Uterus (tissue), 3 donors: ENCODE measurements at regions not wholly inside any gene's neighbourhood (a gene's known extent, or its start where the extent isn't known, plus 50 kb on each side); places are given as distances from the start of the nearest gene placed in this dataset.

Source experiments
- DNase-seq, 2 donors: peaks; one replicate each; pipeline ENCODE4 v3.0.0-alpha.2; 2019 to 2020
- H3K27ac ChIP-seq, 2 donors: fragments of 200-600 bp; sonication (generic); 1 replicate in 1 of 2; 2 replicates in 1 of 2; pipeline ENCODE4 v1.5.1; 2016 to 2018
- H3K27me3 ChIP-seq, 2 donors: fragments of 200-600 bp; sonication (generic); one replicate each; pipeline ENCODE4 v1.5.1; 2018 to 2019; ENCODE audit warnings: control low read depth in 1 of 2
- H3K36me3 ChIP-seq, 2 donors: fragments of 200-600 bp; sonication (generic); one replicate each; pipeline ENCODE4 v1.5.1; 2019; ENCODE audit warnings: control low read depth in 1 of 2
- H3K4me1 ChIP-seq, 2 donors: fragments of 200-600 bp; sonication (generic); one replicate each; pipeline ENCODE4 v1.5.1; 2018 to 2019; ENCODE audit warnings: control low read depth in 1 of 2
- H3K4me3 ChIP-seq, 2 donors: fragments of 200-600 bp; sonication (generic); 1 replicate in 1 of 2; 2 replicates in 1 of 2; pipeline ENCODE4 v1.5.1; 2018 to 2019; ENCODE audit warnings: mild to moderate bottlenecking in 1 of 2
- H3K9me3 ChIP-seq, 2 donors: fragments of 200-600 bp; sonication (generic); one replicate each; pipeline ENCODE4 v1.5.1; 2019; ENCODE audit warnings: control low read depth in 1 of 2
- POLR2A ChIP-seq, 2 donors: fragments of 450-650 bp; IDR thresholded peaks; one replicate each; pipeline ENCODE4 v1.6.1; 2016; ENCODE audit warnings: antibody characterized with exemption in 2 of 2, mild to moderate bottlenecking in 1 of 2, moderate library complexity in 1 of 2
- intact Hi-C: fragments of 100-400 bp; cut with DNase I; formaldehyde crosslinking; loops from one replicate; pipeline ENCODE4 v1.15.1; 2023; ENCODE audit warnings: low total_unique reads
- TF ChIP-seq, protein P1 (sequence below), 4 experiments: fragments of 200-600 bp in 2 of 4; fragments of 450-650 bp in 2 of 4; sonication (generic) in 2 of 4; IDR thresholded peaks; one replicate each; pipeline ENCODE4 v1.5.1; 2016 to 2019; ENCODE audit warnings: antibody characterized with exemption in 4 of 4, mild to moderate bottlenecking in 2 of 4, moderate library complexity in 1 of 4
- donor health status: DM: yes; HTN: yes; CAD: no.

DNA sequence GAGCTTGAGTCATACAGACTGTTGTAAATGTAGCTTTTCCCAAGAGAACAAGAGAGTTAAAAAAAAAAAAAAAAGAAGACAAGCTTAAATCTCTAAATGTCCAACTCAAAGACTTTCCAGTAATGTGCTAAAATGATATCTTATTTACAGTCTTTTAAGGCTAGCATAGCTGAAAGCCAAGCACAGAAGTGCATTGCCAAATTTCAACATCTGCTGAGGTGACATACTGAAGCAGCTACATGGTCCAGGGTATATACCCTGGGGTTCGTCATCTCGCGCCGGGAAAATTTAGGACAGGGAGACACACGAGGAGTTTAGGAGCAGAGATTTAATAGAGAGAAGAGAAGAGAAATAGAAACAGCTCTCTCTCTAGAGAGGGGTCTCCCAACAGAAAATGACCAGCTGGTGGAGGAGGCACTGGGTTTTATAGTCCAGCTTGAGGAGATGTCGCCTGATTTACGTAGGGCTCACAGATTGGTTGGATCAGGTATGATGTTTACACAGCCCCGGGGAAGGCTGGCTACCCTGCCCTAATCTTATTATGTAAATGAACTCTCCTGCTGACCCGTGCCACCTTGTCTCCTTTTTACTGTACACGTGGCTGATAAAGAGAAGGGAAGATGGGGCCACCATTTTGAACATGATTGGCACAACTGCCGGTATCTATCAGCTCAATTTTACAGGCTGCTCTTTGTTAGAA, 172.7 kb downstream of the TRIM33 start:
- H3K9me3 ChIP-seq, result no peaks in the 10 kb centered on the region
- H3K27ac ChIP-seq, result no peak overlapping the region
- H3K4me1 ChIP-seq, result no peaks in the 10 kb centered on the region
- DNase-seq, result no peak
- no peaks in the 10 kb centered on the region for H3K27me3 ChIP-seq
- TF ChIP-seq, protein P1, sequence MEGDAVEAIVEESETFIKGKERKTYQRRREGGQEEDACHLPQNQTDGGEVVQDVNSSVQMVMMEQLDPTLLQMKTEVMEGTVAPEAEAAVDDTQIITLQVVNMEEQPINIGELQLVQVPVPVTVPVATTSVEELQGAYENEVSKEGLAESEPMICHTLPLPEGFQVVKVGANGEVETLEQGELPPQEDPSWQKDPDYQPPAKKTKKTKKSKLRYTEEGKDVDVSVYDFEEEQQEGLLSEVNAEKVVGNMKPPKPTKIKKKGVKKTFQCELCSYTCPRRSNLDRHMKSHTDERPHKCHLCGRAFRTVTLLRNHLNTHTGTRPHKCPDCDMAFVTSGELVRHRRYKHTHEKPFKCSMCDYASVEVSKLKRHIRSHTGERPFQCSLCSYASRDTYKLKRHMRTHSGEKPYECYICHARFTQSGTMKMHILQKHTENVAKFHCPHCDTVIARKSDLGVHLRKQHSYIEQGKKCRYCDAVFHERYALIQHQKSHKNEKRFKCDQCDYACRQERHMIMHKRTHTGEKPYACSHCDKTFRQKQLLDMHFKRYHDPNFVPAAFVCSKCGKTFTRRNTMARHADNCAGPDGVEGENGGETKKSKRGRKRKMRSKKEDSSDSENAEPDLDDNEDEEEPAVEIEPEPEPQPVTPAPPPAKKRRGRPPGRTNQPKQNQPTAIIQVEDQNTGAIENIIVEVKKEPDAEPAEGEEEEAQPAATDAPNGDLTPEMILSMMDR (IDR thresholded peaks at IDR 0.05), result no peak
- TF ChIP-seq POLR2A (IDR thresholded peaks at IDR 0.05), result no peak
- no peaks in the 10 kb centered on the region for H3K36me3 ChIP-seq
- intact Hi-C loops, result no loop called here
- H3K4me3 ChIP-seq, result no peak overlapping the region

DNA sequence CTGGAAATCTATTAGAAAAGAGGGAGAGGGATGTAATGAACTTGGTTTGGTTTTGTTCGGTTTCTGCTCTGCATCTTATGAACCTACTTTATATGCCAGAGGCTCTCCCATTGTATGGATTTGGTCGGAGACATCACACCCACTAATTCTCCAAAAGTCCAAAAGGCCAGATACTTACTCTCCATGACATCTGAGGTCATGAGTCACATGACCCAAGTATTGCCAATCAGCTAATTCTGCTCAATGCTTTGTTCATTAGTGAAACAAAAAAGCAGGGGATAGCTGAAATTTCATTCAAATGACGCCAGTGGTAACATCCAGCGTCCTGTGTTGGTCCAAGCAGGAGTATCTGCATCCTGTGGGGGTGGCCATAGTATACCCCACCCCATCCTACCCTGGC, 173.6 kb downstream of the TRIM33 start:
- Histone ChIP-seq H3K27ac (no peak overlapping the region), H3K4me1 (no peaks in the 10 kb centered on the region), H3K36me3 (no peaks in the 10 kb centered on the region), H3K27me3 (no peaks in the 10 kb centered on the region), H3K9me3 (no peaks in the 10 kb centered on the region), H3K4me3 (no peak overlapping the region)
- intact Hi-C loops, result no loop called here
- no peak for DNase-seq
- TF ChIP-seq, protein P1 (IDR thresholded peaks at IDR 0.05), result no peak
- TF ChIP-seq POLR2A (IDR thresholded peaks at IDR 0.05), result no peak

DNA sequence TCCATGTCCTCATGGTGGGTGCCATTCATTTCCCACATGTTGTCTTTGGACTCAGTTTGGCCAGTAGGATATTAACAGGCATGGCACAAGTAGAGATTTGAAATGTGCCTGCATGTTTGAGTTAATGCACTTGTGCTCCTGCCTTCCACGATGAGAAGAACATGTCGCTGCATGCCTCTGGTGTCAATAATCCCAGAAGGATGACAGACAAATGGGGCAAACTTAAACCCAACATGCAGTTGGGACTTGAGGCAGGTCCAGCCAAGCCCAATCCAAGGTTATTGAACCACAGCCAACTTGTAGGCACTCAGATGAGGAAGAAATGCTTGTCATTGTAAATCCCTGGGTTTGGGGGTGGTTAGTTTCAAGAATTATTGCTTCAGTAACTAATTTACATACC, 174.6 kb downstream of the TRIM33 start:
- no peaks in the 10 kb centered on the region for H3K36me3 ChIP-seq

DNA sequence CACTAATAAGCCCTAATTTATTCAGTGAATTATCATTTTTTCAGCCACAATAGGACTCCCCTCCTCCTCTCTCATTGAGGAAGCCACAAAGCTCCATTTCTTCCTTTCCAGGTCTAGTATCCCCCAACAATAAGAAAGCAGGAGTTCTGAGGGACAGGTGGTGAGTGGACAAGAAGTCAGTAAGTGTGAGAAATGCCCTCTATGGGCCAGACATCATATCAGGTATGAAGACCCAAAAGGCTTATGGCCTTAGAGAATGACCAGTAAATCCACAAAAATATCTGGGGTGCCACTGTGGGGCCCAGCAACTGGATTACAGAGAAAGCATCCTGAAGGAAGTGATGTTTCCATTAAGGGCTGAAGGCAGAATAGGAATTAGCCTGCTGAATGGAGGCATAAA, 175.7 kb downstream of the TRIM33 start:
- Histone ChIP-seq H3K4me1 (no peaks in the 10 kb centered on the region), H3K4me3 (no peak overlapping the region), H3K27ac (no peak overlapping the region), H3K27me3 (no peaks in the 10 kb centered on the region), H3K36me3 (no peaks in the 10 kb centered on the region), H3K9me3 (no peaks in the 10 kb centered on the region)
- DNase-seq, result no peak
- no peak for TF ChIP-seq POLR2A (IDR thresholded peaks at IDR 0.05)
- TF ChIP-seq, protein P1 (IDR thresholded peaks at IDR 0.05), result no peak
- intact Hi-C loops, result no loop called here

More for the DNA sequence above, 174.6 kb downstream of the TRIM33 start:
- Histone ChIP-seq H3K4me1 (no peaks in the 10 kb centered on the region), H3K27ac (no peak overlapping the region), H3K9me3 (no peaks in the 10 kb centered on the region), H3K27me3 (no peaks in the 10 kb centered on the region), H3K4me3 (no peak overlapping the region)
- TF ChIP-seq POLR2A (IDR thresholded peaks at IDR 0.05), result no peak
- TF ChIP-seq, protein P1 (IDR thresholded peaks at IDR 0.05), result no peak
- intact Hi-C loops, result no loop called here
- no peak for DNase-seq

DNA sequence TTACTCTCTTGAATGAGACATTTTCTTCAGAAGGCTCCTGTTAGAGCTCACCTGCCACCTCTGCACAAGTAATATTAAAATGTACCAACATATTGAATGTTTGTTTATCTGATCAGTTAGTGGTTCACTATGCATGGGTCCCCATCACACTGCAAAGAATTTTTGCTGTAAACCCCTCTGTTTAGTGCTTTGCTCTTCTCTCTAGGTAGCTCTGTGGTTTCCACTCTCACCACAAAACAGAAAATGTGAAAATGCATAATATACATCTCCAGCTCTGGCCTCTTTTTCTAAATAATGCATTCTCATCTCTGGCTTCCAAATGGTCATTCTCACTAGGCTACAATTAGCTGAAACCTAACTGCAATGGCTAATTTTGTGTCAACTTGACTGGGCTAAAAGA, 176.7 kb downstream of the TRIM33 start:
- DNase-seq, result no peak
- TF ChIP-seq, protein P1 (IDR thresholded peaks at IDR 0.05), result no peak
- no peak for TF ChIP-seq POLR2A (IDR thresholded peaks at IDR 0.05)
- H3K27me3 ChIP-seq, result no peaks in the 10 kb centered on the region
- H3K36me3 ChIP-seq, result no peaks in the 10 kb centered on the region
- H3K9me3 ChIP-seq, result no peaks in the 10 kb centered on the region
- no peaks in the 10 kb centered on the region for H3K4me1 ChIP-seq
- no peak overlapping the region for H3K27ac ChIP-seq
- intact Hi-C loops, result no loop called here
- H3K4me3 ChIP-seq, result no peak overlapping the region
